HG03196 (cell line): ENCODE measurements at regions not wholly inside any gene's neighbourhood (a gene's known extent, or its start where the extent isn't known, plus 50 kb on each side); places are given as distances from the start of the nearest gene placed in this dataset.
"Not testable (repeated sequence)": the region's sequence is repeated elsewhere in the genome, so short reads cannot be mapped to it uniquely, and the experiment has no call there.

Experiments used
- ATAC-seq: cut with Tn5 transposase; IDR thresholded peaks from one replicate; pipeline ENCODE4 v1.9.1; 2021; ENCODE audit not compliant: unreplicated experiment

DNA sequence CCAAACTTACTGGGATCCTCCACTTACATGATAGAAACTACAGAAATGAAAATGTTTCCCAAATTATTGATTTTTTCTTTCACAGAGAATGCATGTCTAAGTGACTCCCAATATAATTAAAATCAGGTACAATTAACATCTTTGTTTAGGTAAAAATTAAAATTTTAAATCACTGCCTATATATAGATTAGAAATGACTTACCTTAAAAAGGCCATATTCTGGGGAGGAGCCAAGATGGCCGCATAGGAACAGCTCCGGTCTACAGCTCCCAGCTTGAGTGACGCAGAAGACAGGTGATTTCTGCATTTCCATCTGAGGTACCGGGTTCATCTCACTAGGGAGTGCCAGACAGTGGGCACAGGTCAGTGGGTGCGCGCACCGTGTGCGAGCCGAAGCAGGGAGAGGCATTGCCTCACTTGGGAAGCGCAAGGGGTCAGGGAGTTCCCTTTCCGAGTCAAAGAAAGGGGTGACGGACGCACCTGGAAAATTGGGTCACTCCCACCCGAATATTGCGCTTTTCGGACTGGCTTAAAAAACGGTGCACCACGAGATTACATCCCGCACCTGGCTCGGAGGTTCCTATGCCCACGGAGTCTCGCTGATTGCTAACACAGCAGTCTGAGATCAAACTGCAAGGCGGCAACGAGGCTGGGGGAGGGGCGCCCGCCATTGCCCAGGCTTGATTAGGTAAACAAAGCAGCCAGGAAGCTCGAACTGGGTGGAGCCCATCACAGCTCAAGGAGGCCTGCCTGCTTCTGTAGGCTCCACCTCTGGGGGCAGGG lies 757.9 kb downstream of the C4orf33 start:
- not testable (repeated sequence) for ATAC-seq

DNA sequence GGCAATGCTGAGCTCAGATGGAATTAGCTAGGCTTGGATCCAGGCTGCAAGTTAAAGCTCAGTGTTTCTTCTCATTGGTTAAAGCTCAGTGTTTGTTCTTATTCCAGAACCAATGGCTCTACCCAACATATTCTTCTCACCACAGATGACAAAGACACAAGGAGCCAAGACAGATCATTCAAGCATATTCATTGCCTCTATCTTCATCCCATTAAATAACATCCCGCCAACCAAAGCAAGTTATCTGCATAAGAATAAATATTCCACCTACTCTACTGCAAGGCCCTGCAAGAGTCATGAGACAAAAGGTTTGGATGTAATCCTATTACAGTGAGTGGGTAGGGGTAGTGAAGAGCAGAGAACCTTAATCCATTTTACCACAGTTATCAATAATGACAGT lies 766.5 kb downstream of the C4orf33 start:
- no peak for ATAC-seq

DNA sequence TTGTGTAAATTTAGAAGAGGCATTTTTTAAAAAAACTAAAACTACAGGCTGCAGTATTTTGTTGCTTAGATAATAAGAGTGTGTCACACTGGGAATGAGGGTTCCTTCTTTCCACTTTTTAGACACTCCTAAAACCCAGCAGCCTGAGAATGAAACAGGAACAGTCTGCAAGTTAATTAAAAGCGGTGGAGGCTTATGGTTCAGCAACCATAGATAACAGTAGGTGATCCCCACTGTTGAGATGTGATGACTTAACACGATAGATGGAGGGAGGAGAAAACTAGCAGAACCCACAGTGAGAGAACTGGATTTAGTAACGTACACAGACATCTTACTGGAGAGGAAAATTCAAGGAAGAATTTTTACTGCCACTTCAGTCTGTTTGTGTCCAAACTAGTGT lies 767.3 kb downstream of the C4orf33 start:
- ATAC-seq: no peak

DNA sequence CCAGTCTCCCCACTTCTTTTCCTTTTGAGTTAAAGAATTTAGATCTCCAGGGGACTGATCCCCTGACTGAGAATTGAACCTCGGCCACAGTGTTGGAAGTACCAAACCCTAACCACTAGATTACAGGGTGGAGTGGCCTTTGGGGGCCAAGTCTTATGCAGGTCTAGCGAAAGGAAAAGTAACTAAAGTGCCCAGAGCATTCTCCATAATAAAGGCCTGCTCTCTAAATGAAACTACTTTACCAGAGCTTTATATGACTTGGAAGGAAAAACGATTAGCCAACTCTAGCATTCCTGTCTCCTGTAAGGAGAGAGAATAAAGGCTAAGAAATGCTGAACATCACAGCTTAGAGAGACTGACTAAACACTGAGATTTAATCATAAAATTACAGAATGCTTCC lies 788.0 kb downstream of the C4orf33 start:
- ATAC-seq: no peak

DNA sequence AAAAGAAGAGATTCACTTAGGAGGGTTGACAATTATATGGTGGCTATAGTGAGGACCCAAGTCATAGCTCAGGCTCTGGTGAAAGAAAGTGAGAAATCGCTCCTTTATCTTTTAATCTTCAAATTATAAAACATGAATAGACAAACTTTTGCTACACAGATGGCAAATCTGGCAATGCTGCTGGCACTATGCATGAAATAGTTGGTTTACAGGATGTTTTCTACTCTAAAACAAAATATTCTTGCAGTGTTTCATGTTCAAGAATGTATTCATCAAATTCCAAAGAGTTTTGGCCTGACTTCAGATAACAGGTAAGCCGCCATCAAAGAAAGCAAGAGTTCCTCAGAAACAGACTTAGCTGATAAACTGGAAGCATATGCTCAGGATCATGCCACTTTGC lies 801.2 kb downstream of the C4orf33 start:
- no peak for ATAC-seq

DNA sequence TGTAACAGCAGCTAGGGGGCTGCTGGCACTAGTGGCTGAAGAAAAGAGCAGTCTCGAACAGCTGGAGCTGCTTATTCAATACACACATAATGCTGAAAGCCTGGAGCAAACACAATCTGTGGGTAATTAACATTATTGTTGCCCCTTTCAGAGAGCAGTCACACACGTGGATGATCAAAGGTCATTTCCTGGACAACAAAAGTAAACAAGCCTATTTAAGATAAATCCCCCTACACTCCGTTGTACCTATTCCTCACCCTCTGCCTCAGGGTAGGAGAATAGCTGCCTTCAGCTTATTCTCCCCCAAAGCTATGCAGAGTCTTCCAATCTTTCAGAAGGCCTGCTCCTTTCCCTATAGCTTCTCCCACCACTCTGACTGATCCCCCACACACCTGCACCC lies 803.9 kb downstream of the C4orf33 start:
- no peak for ATAC-seq

DNA sequence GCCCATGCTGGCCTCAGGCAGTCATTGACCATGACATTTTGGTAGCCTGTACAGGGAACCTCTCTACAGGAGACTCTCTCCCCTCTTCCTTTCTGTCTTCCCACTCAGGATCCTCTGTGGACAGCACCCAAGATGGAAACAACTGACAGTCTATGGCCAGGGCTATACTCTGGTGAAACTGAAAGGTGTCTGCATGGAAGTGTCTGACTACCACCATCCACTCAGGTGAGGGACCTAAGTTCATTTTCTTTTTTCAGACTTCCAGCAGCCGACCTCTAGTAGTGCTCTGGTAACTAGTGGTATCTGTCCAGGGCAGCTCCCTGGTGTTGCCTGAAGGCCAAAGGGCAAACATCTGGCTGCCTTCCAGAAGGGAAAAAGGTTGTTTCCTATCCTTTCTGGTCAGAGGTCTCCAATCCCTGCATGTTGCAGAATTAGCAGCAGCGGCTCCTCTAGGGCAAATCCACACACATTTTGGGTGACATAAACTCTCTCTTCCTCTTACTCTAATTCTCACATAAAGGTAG lies 804.5 kb downstream of the C4orf33 start:
- ATAC-seq: no peak

DNA sequence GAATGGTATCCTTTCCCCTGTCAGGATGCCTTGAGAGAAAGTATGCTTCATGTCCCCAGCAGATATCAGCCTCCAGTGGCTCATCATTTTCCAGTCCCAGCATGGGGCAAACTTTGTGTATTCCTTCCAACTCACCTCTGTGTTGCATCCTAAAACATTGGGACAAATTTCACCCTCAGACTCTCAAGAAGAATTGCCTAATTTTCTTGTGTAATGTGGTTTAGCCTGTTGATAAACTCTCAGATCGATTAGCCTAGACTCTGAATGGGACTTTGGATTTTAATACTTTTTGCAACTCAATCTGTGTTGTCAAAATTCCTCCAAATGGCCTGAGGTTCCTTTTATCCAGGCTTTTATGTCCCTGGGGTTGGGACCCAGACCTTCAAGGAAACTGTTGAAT lies 805.3 kb downstream of the C4orf33 start:
- no peak for ATAC-seq

DNA sequence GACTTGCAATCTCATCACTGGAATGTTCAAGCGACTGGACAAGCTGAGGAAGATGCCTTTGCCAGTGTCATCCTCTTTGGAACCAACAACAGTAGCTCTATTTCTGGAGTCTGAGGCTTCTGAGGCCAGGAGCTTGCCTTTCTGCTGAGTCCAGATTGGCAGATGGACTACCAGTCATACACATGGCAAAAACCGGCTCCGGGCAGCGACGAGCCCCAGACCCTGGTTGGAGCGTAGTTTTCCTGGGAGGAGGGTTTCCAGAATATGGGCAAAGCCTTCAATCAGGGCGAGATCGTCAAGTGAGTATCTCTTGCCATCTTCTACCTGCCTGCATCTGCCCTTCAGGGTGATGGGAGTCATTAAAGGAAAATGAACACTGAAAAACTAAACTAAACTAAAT lies 807.9 kb downstream of the C4orf33 start:
- ATAC-seq: no peak

DNA sequence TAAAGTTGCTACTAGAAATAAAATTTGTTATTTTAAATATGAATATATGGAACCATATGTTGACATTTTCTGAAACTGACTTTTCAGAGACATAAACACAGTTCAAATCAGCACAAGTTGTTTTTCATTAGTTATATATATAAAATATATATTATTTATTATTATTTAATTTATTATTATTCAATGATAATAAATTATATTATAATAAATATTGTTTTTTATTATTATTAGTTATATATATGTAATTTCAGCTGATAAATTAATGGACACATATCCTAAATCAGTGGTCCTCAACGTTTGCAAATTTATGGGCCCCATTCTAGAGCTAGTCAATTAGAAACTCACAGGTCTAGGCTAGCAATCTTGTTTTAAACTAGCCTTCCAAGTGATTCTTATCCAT lies 809.3 kb downstream of the C4orf33 start:
- no peak for ATAC-seq

DNA sequence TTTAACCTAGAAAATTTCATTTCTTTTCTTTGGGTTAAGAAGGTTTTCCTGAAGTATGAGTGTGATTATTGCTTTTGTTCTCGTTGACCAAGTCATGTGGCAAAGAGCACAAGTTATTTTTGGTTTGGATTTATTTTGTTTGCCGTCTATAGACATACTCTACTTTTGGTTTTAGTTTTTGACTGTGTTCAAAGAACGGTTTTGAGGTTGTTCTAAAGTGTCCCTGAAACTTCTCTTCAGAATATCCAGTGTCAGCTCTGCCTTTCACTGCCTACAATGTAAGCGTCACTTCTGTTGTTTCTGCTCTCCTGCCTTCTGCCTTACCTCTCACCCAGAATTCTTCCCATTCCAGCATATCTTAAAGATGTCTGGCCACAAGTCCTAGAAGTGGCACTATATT lies 812.2 kb downstream of the C4orf33 start:
- no peak for ATAC-seq

DNA sequence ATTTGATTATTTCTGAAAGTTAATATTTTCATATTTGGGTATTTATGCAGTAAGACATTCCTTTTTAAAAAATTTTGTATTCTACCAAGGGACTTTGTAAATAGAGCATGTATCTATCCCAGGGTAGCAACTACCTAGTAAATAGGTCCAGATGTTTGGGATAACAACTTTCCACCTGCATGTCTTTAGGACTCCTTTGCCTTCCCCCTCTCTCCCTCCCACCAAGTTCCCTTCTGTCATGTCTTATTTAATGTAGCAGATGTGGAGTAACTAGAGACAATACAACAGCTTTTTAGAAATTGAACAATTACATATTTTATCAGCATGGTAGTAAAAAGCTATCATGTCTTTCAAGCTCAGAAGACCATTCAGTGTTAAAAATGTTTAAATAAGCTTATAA lies 821.0 kb downstream of the C4orf33 start:
- no peak for ATAC-seq

DNA sequence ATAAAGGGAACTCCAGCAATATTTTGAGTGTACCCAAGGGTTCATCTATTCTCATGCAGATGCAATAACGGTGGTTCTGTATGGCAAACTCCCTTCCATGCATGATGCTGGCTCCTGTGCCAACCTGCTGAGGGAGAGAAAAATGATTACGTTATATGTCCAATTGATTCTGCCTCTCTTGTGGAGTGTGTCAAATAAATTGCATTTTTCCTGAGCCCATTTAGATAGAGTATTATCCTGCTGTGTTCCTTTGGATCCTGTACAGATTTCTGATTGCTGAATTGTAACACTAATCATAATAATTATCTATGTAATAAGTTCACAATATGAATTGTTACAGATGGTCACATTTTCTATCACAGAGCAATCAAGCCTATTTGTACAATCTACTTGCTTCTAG lies 821.7 kb downstream of the C4orf33 start:
- no peak for ATAC-seq

DNA sequence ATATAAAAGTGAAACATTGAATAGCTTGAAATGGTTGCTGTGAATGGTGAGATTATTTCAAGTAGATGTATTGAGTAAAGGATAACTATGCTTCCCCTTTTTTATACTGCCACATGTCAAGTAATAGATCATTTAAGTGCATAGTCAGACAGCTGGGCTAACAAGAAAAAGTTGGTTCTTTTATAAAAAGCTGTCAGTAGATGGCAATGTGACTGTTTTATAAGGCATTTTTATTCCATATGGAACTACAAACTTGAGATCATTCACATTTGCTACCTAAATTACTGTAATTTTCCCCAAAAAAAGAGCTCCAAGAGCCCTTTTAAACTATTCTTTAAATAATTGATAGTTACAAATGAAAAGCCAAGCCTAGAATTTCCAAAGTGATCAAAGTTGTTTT lies 831.0 kb downstream of the C4orf33 start:
- ATAC-seq: no peak

DNA sequence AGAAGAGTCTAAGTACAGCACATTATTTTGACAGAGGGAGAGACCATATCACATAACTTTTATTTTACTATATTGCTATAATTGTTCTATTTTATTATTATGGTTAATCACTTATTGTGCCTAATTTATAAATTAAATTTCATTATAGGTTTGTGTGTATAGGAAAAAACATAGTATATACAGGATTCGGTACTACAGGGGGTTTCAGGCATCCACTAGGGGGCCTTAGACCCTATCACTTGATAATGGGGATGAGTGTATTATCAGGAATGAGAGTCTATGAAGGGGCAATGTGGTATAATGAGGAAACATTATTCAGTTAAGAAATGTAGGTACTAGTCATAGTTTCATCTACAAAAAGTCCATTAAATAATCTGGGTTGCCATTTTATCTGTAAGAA lies 833.1 kb downstream of the C4orf33 start:
- ATAC-seq: no peak

DNA sequence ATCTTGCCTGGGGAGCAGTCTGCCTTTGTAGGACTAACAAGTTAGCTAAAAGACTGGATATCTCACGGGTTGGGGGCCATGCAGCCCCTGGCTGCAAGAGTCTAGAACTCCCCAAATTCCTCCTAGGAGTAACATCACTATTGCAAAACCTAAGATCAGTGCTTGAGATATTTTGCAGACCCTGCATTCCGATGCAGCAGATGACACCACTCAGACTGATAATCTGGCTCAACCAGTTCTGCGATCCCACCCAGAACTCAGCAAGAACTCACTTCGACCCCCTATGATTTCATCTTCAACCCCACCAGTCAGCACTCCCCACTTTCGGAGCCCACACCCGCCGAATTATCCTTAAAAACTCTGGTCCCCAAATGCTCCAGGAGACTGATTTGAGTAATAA lies 834.0 kb downstream of the C4orf33 start:
- ATAC-seq: no peak

DNA sequence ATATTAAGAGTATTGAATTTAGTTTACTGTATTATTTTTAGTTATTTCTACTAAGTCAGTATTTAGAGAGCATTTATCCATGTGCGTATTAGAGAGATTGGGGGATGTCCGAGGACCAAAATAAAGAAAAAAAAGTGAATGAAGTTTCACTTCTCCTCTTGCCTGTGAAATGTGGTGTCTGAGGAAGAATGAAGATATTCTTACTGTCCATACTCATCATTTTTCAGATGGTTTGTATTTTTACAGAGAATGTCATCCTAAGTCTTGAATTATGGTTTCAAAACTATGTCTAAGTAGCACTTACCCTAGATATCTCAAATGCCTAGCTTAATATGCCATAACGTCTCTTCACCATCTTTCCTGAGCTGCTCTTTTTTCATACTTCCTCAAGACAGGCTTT lies 854.3 kb downstream of the C4orf33 start:
- ATAC-seq: no peak

DNA sequence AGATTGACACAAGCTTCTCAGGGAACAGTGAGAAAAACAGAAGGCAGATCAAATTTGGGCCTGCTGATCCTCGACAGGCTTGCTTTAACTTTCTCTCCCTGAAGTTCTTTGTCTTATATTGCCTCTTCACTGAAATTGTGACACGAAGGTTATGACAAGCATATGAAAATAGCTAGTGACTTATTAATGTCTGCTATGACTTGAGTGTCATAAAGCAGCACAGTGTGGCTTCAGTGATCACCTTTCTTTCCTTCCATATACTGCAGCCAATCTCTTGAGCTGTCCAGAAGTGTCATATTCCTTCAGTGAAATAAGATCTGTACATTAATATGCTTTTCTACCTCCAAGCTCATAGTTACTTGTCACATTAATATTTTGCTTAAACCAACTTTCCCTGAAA lies 870.2 kb downstream of the C4orf33 start:
- ATAC-seq: no peak

DNA sequence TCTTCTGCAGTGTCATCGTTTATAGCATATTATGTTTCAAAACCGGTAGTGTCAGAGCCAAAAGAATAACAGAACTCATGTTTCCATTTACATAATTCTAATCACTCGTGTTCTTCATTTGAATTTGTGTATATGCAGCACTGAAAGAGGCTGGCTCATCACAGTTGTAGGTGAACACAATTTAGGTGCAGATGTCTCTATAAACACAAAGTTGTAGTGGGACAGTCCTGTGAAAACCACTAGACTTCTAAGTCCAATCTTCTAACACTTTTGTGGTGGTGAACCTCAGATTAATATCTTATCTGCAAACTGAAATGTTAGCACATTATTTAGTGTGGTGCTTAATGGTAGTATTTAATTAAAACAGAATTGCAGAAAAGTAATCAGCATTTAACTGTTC lies 872.4 kb downstream of the C4orf33 start:
- no peak for ATAC-seq

DNA sequence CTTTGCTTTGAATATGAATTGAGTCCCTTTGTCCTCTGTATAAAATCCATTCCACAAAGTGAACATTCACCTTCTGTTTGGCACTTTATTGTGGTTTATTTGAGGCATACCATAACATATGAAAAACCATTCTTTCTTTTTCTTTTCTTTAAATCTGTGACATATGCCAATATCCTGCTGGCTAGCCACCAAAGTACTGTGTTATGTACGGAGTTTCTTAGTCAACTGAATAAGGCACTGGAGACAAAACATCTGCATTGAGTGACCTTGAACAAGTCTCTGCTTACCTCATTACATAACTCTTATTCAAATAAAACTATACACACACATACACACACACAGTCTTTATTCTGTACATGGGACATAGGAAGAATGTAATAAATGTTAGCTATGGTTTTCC lies 872.8 kb downstream of the C4orf33 start:
- ATAC-seq: no peak

DNA sequence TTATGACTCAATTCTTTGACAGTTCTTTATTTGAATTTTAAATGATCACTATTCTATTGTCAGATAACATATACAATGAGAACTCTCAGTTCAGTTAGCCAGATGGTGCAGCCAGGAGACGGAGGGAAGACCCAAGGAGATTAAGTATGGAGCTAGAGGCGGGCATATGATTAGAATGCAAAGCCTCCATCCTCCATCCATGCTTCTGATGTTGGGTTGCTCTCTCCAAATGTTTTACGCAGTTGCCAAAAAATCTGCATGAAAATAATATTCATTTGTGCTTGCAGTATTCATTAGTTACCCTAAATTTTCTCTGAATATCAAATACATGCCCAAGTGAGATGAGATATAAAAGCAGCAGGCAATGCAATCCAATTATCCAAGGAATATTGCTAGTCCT lies 874.8 kb downstream of the C4orf33 start:
- ATAC-seq: no peak

DNA sequence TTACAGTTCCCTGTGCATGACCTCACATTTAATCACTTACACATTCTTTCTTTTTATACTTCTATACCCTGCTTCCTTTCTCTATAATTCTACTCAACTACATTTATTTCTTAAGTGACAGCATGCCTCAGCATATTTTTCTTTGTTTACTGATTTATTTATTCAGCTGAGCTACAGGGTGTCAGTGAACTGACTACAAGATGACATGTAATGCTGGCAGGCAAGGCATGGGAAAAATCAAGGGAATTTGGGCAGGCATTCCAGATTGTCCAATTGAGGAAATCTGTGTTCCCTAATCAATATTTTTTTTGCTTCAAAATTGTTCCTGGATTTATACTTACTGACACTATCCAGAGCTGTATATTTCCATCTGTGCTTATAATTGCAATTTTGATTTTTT lies 875.5 kb downstream of the C4orf33 start:
- no peak for ATAC-seq

DNA sequence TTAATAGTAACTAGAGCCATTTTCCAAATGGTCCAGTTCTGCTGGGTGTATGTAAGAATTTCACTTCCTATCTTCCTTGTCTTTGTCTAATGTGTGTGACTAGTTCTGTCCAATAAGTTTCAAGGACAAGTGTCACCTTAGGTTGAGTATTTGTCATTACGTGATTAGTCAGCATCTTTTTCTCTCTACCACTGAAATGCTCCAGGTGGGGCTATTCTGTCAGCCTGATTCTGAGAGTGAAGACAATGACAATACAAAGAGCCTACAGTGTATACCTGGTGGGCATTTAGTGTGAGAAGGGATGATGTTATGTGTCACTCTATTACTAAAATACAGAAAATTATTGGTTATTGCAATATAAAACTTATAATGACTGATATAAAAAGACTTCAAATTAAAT lies 876.3 kb downstream of the C4orf33 start:
- no peak for ATAC-seq
